GM21723 (cell line): ENCODE measurements at regions not wholly inside any gene's neighbourhood (a gene's known extent, or its start where the extent isn't known, plus 50 kb on each side); places are given as distances from the start of the nearest gene placed in this dataset.

Experiments used
- ATAC-seq: cut with Tn5 transposase; IDR thresholded peaks from one replicate; pipeline ENCODE4 v1.9.1; 2021; ENCODE audit warnings: mild to moderate bottlenecking, moderate library complexity; ENCODE audit not compliant: unreplicated experiment

GRCh38 chr16:62585041-62585545 lies 548.9 kb upstream of the CDH8 start:
- no peak for ATAC-seq

- ATAC-seq, result no peak
Measured at GRCh38 chr16:62583414-62583813, 547.2 kb upstream of the CDH8 start.

- no peak for ATAC-seq
Measured at GRCh38 chr16:62573466-62573865, 537.2 kb upstream of the CDH8 start.

- no peak for ATAC-seq
Measured at GRCh38 chr16:62568926-62569325, 532.7 kb upstream of the CDH8 start.

GRCh38 chr16:62565706-62566105 lies 529.5 kb upstream of the CDH8 start:
- ATAC-seq, result no peak

- ATAC-seq, result no peak
Measured at GRCh38 chr16:62564291-62564690, 528.1 kb upstream of the CDH8 start.

- no peak for ATAC-seq
Measured at GRCh38 chr16:62562121-62562520, 525.9 kb upstream of the CDH8 start.

GRCh38 chr16:62549875-62550274 lies 513.6 kb upstream of the CDH8 start:
- ATAC-seq, result no peak

- no peak for ATAC-seq
Measured at GRCh38 chr16:62548095-62548494, 511.9 kb upstream of the CDH8 start.

- ATAC-seq, result no peak
Measured at GRCh38 chr16:62546701-62547100, 510.5 kb upstream of the CDH8 start.

- no peak for ATAC-seq
Measured at GRCh38 chr16:62545039-62545438, 508.8 kb upstream of the CDH8 start.

GRCh38 chr16:62543516-62543915 lies 507.3 kb upstream of the CDH8 start:
- ATAC-seq, result no peak

GRCh38 chr16:62539657-62540056 lies 503.4 kb upstream of the CDH8 start:
- ATAC-seq, result no peak

GRCh38 chr16:62530426-62530825 lies 494.2 kb upstream of the CDH8 start:
- ATAC-seq, result no peak

GRCh38 chr16:62516001-62516400 lies 479.8 kb upstream of the CDH8 start:
- ATAC-seq, result no peak

- ATAC-seq, result no peak
Measured at GRCh38 chr16:62503073-62503472, 466.8 kb upstream of the CDH8 start.

- ATAC-seq, result no peak
Measured at GRCh38 chr16:62478903-62479458, 442.7 kb upstream of the CDH8 start.

GRCh38 chr16:62477796-62478195 lies 441.6 kb upstream of the CDH8 start:
- ATAC-seq, result no peak

- no peak for ATAC-seq
Measured at GRCh38 chr16:62475573-62475972, 439.3 kb upstream of the CDH8 start.

- no peak for ATAC-seq
Measured at GRCh38 chr16:62462971-62463370, 426.7 kb upstream of the CDH8 start.

GRCh38 chr16:62450291-62450690 lies 414.1 kb upstream of the CDH8 start:
- no peak for ATAC-seq

- ATAC-seq, result no peak
Measured at GRCh38 chr16:62445909-62446308, 409.7 kb upstream of the CDH8 start.

GRCh38 chr16:62424206-62424605 lies 388.0 kb upstream of the CDH8 start:
- no peak for ATAC-seq
